NCI-H146 (cell line): ENCODE measurements at regions not wholly inside any gene's neighbourhood (a gene's known extent, or its start where the extent isn't known, plus 50 kb on each side); places are given as distances from the start of the nearest gene placed in this dataset.
"Not testable (repeated sequence)": the region's sequence is repeated elsewhere in the genome, so short reads cannot be mapped to it uniquely, and the experiment has no call there.

Experiments
- DNase-seq: peaks from one replicate; lab custom pipeline; 2025; lab: John Stamatoyannopoulos, UW

DNA sequence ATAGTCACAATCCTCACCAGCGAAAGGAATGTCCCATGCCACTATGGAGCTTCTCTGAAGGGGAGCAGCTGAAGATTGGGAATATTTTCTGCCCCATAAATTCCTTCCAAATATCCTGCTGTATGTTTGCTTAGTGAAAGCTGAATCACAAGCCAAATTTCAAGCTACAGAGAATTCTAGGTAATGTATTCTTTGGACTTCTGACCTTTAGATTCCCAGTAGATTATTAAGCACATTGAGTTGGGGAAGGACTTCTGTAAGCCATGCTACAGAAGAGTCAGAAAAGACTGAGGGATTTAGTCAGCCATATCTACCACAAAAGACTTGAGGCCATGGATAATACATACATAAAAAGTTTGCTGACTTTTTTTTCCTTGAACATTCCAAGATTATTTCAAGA is 1342.0 kb upstream of the NUDT12 start:
- DNase-seq: no peak

DNA sequence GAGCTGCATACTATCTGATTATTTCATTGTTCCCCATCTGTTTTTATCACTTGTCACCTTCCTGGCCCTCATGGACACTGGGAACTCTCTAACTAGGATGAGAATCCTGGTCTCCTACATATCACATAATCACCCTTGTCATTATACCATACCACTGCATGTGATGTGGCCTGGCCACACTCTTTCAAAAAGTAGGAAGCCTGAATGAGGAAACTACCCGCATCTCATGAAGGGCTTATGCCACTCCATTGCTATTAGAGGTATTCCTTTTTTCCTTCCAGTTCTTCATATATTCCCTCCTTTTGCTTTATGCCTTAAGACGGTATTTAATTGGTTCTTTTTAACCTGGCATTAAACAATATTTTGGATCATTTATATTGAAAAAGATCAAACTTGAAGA is 1341.4 kb upstream of the NUDT12 start:
- no peak for DNase-seq

DNA sequence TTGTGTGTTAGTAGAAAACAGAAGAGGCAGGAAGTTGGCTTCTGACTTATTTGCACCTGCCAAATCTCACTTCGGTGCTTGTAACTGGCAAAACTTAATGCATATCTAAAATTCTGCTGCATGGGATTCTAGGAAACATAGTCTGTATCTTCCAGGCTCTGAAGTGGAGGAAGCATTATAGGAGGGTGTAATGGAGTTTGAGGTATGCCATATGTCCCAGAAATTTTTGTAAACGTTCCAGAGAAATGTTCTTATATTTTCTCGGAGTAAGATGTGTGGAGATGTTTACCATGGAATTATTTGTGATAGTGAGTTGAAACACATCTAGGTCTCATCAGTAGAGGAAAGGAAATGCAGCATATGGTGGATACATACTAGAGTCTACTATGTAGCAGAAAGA is 1329.0 kb upstream of the NUDT12 start:
- DNase-seq: no peak

DNA sequence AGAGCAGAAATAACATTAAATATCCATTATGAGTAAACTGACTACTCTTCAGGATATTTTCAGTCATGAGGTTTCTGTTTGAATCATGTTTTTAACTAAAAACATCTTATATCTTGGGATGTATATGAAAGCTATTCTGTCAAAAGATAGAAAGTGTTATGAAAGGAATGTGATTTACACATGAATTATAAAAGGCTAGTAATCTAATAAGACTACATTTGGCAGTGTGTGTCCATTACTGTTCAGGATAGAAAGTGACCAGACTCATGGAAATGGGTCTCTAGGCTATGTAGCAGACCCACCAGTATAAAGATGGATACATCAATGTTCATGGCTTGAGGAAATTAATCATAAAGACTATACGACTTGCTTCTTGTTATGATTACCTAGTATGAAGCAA is 1328.2 kb upstream of the NUDT12 start:
- DNase-seq: no peak

DNA sequence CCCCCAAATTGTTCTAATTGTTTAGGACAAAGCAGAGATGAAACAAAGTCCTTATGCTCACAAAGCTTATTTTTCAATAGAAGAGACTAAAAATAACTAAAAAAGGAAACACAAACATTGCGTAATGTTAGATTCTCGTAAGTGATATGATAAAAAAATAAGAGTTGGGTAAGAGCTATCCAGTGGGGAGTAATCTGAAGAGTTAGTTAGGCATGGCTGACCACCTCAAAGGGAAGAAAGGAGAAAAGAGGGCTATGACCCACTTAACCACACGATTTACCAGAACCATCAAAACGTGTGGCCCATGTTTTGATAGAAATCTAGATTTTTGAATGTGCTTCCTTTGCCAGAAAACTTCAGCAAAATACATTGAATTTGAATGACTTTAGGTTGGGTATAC is 1296.8 kb upstream of the NUDT12 start:
- DNase-seq: no peak

DNA sequence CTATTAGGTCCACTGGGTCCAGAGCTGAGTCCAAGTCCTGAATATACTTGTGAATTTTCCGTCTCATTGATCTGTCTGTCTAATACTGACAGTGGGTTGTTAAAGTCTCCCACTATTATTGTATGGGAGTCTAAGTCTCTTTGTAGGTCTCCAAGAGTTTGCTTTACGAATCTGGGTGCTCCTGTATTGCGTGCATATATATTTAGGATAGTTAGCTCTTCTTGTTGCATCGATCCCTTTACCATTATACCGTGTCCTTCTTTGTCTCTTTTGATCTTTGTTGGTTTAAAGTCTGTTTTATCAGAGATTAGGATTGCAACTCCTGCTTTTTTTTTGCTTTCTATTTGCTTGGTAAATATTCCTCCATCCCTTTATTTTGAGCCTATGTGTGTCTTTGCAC is 1289.5 kb upstream of the NUDT12 start:
- not testable (repeated sequence) for DNase-seq

DNA sequence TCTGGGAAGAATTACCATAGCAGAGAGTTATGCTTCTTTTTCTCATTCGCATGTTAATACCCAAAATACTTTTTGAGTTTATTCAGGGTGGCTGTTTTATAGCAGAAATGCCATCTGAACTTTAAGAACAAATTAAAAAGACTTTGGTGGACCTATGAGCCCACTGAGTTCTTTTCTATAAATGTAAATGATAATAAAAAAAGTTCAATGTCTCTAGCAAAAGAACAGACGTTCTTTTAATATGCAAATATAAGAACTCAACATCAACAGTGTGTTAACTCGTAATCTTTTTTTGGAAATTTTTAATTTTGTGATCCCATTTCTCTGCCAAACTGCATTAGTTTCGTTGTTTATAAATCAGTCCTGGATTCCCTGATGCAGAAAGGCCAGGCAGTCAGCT is 1283.0 kb upstream of the NUDT12 start:
- DNase-seq: no peak

DNA sequence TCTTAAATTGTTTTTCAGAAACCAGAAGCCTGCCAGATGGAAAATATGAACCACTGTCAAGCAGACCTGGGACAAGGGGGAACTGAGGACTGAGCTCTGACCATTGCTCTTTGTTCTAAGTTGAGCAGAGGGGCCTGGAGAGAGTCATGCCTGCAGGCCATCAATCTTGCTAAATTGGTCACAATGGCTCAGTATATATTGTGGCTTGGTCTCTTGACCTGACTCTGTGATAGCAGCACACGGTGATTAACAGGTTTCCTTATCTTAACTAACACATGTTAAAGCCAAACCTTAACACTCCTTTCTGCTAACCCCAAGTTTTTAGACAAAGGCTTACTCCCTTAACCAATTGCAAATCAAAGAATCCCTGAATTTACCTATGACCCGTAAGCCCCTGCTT is 1281.2 kb upstream of the NUDT12 start:
- no peak for DNase-seq

DNA sequence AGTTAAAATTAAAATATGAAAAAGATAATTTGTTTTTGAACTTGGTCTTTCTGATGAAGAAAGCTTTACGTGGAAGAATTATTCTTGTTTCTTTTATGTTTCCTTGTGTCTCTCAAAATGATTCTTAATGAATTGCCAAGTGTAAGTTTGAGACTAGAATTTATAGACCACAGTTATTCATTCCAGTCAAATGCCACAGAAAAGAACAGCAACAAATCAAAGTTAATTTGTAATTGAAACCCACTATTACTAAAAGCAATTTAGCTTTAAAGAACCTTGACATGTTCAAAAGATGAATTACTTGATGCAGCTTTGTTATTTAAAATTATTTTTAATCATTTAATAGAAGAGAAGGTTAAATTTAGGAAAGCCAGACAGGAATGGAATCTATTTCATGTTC is 1277.7 kb upstream of the NUDT12 start:
- DNase-seq: no peak

DNA sequence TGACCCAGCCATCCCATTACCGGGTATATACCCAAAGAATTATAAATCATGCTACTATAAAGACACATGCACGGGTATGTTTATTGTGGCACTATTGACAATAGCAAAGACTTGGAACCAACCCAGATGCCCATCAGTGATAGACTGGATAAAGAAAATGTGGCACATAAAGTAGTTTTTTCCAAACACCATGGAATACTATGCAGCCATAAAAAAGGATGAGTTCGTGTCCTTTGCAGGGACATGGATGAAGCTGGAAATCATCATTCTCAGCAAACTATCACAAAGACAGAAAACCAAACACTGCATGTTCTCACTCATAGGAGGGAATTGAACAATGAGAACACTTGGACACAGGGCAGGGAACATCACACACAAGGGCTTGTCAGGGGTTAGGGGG is 1268.9 kb upstream of the NUDT12 start:
- DNase-seq: not testable (repeated sequence)

DNA sequence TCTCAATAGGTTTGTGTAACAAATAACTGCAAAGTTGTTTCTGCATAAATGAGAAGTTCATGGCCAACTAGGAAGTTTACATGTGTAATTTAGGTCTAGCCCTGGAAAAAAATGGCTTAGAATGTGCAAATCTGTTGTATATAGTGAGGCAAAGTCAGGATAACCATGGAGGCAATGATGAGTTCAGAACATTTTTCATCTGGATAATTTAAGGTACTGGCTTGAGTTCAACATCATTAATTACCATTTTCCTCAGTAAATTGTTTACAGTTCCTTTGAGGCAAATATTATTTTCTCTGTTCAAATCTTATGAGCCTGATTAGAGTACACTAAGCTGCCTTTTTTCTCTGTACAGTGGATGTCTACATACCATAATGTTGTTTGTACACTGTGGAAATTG is 1259.0 kb upstream of the NUDT12 start:
- DNase-seq: no peak

DNA sequence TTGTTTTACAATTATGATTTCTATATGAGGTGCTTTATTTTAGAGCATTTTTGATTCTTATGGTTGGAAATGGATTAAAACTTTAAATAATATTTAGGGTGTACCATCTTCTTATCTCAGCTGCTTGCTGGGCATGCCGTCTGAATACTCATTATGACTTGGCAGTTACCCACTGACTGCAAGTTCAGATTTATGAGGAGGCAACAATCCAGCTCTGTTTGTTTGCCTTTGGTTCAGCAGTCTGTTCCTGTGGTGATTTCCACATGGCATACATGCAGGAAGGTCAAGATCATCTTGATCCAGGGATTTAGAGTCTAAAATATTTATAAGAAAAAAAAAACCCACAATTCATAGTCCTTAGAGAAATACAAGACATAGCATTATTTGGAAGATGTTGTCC is 1254.5 kb upstream of the NUDT12 start:
- DNase-seq: peak; percentile 7

DNA sequence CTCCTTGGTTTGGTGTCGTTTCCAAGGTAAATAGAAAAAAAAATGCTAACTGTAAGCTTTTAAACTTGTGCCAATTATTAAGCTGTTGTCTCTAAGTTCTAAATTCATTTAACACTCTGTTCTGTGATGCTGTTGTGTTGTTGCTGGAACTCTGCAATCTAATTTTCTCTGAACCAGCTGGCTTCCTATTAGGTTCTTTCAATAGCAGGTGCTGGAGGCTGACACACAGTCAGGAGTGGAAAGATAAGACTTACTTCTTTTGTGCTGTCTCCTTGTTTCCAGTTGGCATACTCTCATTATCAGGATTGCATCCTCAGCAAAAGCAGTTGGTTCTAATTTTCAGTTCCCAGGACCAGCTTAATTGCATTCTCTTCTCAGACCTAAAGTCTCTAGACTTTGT is 1252.6 kb upstream of the NUDT12 start:
- DNase-seq: peak; percentile 55

DNA sequence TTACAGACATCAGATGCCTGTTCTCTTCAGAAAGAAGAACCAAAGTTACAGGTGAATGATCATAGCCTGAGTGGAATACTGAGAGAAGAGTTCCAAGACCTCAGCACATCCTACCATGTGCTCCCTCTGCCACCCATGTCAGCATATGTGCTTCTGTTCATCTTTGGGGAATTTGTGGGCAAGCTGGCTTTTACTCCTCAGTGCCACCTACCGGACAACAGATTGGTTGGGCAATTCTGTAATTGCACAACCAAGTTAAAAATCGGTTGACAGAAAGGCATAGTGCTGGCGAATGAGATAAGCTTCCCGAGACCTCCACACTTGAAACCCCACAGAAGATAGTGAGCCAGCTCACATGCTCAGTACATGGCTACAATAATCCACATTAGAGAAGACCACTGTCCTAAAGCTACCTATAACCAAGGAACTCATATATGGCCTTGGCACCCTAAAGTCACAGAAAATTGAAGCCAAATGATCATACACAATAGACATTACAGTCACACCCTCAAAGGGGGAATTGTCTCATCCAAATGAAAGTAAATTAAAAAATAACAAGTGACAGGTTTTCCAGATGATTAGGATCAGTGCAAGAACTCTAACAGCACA is 1238.0 kb upstream of the NUDT12 start:
- no peak for DNase-seq

DNA sequence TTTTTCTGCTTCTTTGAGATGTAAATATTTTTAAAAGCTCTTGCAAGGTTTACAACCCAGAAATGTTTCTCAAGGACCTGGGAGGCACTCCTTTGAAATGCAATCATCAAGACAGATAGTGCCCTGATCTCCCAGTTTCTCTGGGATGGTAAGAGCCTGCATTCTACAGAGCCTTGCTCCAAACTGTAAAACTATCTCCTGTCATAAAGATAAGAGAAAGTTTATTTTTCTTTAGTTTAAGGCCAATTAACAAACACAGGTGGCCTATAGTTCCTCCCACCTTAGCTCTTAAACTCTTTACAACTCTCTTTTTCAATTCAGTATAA is 1231.1 kb upstream of the NUDT12 start:
- DNase-seq: no peak

DNA sequence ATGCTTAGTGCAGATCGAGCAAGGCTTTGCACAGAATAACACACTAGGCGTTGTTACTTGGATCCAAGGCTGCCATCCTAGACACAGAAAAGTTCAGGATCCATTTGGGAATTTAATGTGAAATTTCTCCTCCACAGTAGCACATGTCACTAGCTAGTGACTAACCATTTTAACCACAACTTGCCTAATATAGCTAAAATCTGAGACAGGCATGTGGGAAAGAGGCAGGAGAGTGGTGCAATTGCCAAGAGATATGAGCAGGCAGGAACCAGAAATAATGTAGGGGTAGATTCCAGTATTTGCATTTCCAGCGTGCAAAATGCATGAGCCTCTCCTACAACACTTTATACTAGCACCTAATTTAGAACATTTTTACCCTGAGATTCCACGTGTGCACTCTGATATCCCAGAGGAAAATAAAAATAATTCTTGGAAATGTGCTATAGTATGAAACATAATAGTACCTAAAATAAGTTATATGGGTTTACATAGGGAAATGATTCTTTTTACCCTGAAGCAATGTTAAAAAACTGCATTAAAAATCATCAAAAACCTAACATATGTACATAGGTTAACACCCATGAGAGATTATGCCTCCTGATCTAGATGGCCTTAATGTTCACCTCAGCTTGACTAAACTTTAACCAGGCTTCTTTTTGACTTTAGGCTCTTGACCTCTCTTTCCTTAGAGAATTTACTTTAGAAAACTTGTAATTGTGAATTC is 1230.6 kb upstream of the NUDT12 start:
- no peak for DNase-seq

DNA sequence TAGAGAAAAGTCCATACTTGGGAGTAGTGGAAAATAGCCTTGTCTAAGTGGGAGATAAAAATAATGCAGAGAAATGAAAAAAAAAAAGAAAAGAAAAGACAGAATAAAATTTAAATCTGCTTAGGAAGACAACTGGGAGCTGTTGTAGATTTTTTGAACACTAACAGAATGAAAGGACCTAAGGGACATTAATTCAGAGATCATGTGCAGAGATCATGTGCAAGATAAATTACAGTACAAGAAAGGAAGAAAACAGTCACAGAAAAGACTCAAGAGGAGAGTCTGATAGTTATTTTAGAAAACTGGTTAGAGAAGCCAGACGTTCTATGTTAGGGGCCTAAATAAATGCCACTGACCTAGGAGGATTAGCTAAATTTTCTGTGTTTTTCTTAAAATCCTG is 1226.8 kb upstream of the NUDT12 start:
- DNase-seq: no peak

DNA sequence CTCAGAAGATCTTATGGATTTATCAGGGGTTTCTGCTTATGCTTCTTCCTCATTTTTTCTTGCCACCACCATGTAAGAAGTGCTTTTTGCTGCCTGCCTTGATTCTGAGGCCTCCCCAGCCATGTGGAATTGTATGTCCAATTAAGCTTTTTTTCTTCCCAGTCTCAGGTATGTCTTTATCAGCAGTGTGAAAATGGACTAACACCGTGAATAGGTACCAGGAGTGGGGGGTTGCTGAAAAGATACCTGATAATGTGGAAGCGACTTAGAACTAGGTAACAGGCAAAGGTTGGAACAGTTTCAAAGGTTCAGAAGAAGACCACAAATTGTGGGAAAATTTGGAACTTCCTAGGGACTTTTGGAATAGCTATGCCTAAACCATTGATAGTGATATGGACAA is 1222.5 kb upstream of the NUDT12 start:
- no peak for DNase-seq

DNA sequence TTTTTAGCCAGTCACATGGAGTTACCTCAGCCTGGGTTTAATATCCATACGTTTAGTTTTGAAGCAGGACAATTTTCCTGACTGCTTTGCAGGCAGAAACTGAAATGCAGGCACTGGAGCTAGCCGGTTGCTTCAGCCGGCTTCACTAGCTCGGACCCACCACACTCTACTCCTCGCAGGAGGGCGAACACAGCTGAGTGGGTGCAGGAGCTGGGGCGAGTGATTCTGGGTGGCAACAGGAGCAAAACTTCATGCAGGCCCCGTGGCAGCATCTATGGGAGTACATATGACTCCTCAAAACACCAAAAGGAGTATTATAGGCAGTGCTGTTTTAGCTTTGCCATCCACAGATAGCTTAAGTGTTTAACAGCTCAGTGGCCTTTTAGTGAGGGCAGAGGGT is 1211.8 kb upstream of the NUDT12 start:
- DNase-seq: no peak

DNA sequence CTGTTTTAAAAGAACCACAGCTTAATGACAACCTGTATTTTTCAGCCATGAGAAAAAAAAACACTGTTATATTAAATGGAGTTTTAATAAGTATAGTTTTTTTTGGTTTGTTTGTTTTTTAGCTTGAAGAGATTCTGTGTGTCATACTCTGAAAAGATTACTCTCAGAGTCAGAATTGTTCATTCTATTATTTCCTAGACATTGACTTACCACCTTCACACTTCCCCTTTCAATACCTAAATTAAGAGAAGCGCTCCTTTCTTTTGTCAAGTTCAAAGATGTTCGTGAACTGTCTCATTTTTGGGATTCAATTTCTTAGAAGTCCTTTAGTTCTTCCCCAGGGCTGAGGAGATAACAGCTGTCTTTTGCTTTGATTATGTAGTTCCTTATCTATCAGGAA is 1201.6 kb upstream of the NUDT12 start:
- no peak for DNase-seq

DNA sequence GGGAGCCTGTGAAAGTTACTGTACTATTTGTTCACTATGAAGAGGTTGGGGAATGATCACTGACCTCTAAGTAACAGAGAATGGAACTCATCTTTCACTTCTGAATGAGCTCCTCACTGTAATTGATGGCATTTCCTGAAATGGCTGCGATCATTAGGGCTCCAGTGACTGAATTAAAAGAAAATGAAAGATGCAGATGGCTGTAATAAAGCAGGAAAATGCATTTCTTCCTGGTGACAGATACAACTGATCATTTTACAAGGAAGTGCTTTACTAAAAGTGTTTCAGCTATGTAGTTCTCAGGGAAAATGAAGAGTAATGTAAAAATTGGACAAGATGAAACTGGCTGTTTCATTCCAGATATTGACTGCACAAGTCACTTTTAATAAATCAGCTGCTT is 1200.6 kb upstream of the NUDT12 start:
- DNase-seq: no peak

DNA sequence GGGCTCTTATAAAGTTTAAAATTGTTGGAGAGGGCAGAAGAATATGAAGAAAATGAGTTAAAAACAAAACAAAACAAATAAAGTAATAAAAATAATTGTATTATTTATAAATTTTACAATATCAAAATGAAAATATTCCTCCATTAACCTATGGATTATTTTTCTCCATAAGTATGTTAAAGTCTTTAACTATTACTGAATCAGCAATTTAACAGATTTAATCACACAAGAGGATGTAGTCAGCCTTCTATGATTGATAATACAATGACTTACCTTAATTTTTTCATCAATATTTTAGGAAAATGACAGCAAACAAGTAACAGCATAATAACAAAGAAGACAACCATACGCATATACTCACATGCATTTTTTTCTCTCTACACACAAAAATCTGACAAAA is 1195.3 kb upstream of the NUDT12 start:
- DNase-seq: no peak

DNA sequence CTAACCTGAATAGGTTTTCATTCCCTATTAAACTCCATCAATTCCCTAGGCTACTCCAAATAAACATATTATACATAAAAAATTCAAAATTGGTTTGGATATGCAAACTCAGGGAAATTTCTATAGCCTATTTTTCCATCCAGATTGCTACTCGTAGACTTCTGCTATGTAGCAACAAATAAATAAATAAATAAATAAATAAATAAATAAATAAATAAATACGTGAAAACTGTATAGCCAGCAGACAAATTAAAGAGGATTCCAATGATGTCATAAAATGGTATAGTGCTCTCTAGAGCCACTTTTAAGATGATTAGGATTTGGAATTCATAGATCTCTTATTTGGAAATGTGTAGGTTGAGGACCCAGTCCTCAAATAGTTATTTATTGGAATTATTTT is 1193.2 kb upstream of the NUDT12 start:
- DNase-seq: no peak

DNA sequence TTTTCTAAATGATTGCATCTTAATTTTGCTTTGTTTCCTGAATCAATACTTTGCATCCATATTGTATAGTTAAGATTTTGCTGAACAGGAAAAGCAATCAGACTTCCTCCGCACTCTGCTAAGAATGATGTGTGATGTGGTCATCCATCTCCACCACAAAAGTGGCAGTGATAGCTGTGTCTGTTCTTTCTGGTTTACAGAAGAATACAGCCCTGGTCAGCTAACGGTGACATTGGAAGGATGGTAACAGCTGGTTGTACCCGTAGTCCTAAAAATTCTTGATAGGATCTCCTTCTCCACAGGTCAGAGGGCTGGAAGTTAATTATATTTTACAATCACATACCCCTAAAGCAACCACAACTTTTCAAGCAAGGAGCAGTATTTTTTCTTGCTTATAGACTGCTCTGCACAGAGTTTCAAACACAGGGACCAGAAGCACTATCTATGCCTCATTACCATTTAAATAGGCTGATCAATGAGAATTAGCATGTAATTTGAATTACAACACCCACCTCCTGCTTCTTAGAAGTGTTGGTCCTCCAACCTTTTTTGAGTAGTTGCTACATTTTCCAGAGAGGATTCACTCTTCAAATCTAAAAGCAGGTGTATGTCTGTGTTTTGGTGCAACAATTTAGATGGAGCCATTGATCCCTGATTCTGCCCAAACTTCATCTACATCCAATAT is 1191.9 kb upstream of the NUDT12 start:
- DNase-seq: no peak
